ENCODE measurements at regions not wholly inside any gene's neighbourhood (a gene's known extent, or its start where the extent isn't known, plus 50 kb on each side); places are given as distances from the start of the nearest gene placed in this dataset.

DNA sequence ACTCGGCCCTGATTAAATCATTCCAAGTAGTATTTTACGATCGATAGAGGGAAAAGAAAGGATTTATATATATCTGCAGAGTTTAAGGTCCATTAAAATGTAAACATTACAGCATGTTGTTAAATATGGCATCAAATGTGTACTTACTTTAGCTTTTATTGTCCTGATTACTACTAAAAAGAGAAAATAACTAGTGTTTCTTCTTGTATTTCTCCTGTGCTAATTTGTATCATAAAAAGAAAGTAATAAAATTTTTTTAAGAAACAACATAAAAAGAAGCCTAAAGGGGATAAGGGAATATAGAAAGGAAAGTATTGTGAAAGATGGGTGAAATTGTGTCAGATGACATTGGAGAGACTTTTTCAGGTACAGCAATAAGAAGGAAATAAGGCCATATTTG, 300.3 kb upstream of the ARSJ start:
- TF ChIP-seq CTCF (IDR thresholded peaks at IDR 0.05) = no peak
- no peak for TF ChIP-seq POLR2A (IDR thresholded peaks at IDR 0.05)
- no peak for TF ChIP-seq EP300 (IDR thresholded peaks at IDR 0.05)

Measured in ovary (tissue), 3 donors.